H9 (cell line): ENCODE measurements at regions not wholly inside any gene's neighbourhood (a gene's known extent, or its start where the extent isn't known, plus 50 kb on each side); places are given as distances from the start of the nearest gene placed in this dataset.

Experiments used
- DNase-seq: peaks from one replicate; pipeline ENCODE4 v3.0.0-alpha.2; 2017
- H2AFZ ChIP-seq: one replicate; pipeline ENCODE4 v1.6.1; 2013; ENCODE audit warnings: mild to moderate bottlenecking, low read length, control low read depth, moderate library complexity
- H2AK5ac ChIP-seq: 2 replicates; pipeline ENCODE4 v1.6.1; 2013; ENCODE audit warnings: low read length, control low read depth, mixed read lengths; ENCODE audit not compliant: insufficient read length
- H2BK120ac ChIP-seq: one replicate; pipeline ENCODE4 v1.6.1; 2013; ENCODE audit warnings: low read depth, mild to moderate bottlenecking, low read length, control low read depth, inconsistent platforms; ENCODE audit not compliant: poor library complexity, severe bottlenecking
- H2BK12ac ChIP-seq: 2 replicates; pipeline ENCODE4 v1.6.1; 2013; ENCODE audit warnings: low read length, control low read depth, mixed read lengths, low read depth; ENCODE audit not compliant: insufficient read length
- H2BK15ac ChIP-seq: 2 replicates; pipeline ENCODE4 v1.6.1; 2013; ENCODE audit warnings: low read depth, low read length, control low read depth
- H2BK20ac ChIP-seq: one replicate; pipeline ENCODE4 v1.6.1; 2013; ENCODE audit warnings: low read depth, mild to moderate bottlenecking, low read length, control low read depth, inconsistent platforms; ENCODE audit not compliant: poor library complexity, severe bottlenecking
- H2BK5ac ChIP-seq: 2 replicates; pipeline ENCODE4 v1.6.1; 2013; ENCODE audit warnings: low read length, control low read depth, mixed read lengths; ENCODE audit not compliant: insufficient read length
- H3K14ac ChIP-seq: 2 replicates; pipeline ENCODE4 v1.6.1; 2013; ENCODE audit warnings: low read length, control low read depth; ENCODE audit not compliant: insufficient read depth
- H3K18ac ChIP-seq: 2 replicates; pipeline ENCODE4 v1.6.1; 2013; ENCODE audit warnings: low read depth, mild to moderate bottlenecking, mixed read lengths, low read length, control low read depth; ENCODE audit not compliant: insufficient read length
- H3K23ac ChIP-seq: 2 replicates; pipeline ENCODE4 v1.6.1; 2013; ENCODE audit warnings: low read length, control low read depth, mixed read lengths, low read depth; ENCODE audit not compliant: insufficient read length
- H3K23me2 ChIP-seq: 2 replicates; pipeline ENCODE4 v1.6.1; 2013; ENCODE audit warnings: low read depth, mild to moderate bottlenecking, mixed read lengths, low read length, control low read depth; ENCODE audit not compliant: insufficient read length, poor library complexity, severe bottlenecking
- H3K27ac ChIP-seq: 2 replicates; pipeline ENCODE4 v1.5.1; 2013; ENCODE audit warnings: low read length, control low read depth, mixed read lengths, low read depth; ENCODE audit not compliant: insufficient read length
- H3K27me3 ChIP-seq: 2 replicates; pipeline ENCODE4 v1.6.1; 2013; ENCODE audit warnings: low read length, control low read depth, inconsistent platforms; ENCODE audit not compliant: insufficient read depth
- H3K4ac ChIP-seq: 2 replicates; pipeline ENCODE4 v1.6.1; 2013; ENCODE audit warnings: low read depth, mild to moderate bottlenecking, control low read depth, inconsistent platforms, low read length, moderate library complexity
- H3K4me1 ChIP-seq: 2 replicates; pipeline ENCODE4 v1.6.1; 2013; ENCODE audit warnings: low read length, control low read depth, inconsistent platforms; ENCODE audit not compliant: insufficient read depth
- H3K4me2 ChIP-seq: 2 replicates; pipeline ENCODE4 v1.6.1; 2013; ENCODE audit warnings: low read length, control low read depth, mixed read lengths; ENCODE audit not compliant: insufficient read length, insufficient read depth
- H3K56ac ChIP-seq: 2 replicates; pipeline ENCODE4 v1.6.1; 2013; ENCODE audit warnings: low read depth, mild to moderate bottlenecking, mixed read lengths, low read length, control low read depth; ENCODE audit not compliant: insufficient read length
- H3K79me1 ChIP-seq: 2 replicates; pipeline ENCODE4 v1.6.1; 2013; ENCODE audit warnings: low read depth, mild to moderate bottlenecking, moderate library complexity, low read length, control low read depth, inconsistent platforms; ENCODE audit not compliant: insufficient read depth, poor library complexity, severe bottlenecking
- H3K79me2 ChIP-seq: 2 replicates; pipeline ENCODE4 v1.6.1; 2013; ENCODE audit warnings: low read length, control low read depth, inconsistent platforms; ENCODE audit not compliant: insufficient read depth
- H3K9ac ChIP-seq: 2 replicates; pipeline ENCODE4 v1.6.1; 2013; ENCODE audit warnings: low read length, control low read depth, mixed read lengths; ENCODE audit not compliant: insufficient read length; ENCODE audit errors: extremely low read depth
- H3K9me3 ChIP-seq: one replicate; pipeline ENCODE4 v1.6.1; 2013; ENCODE audit warnings: low read depth, low read length, inconsistent platforms; ENCODE audit not compliant: control insufficient read depth
- H3T11ph ChIP-seq: one replicate; pipeline ENCODE4 v1.6.1; 2013; ENCODE audit warnings: mild to moderate bottlenecking, low read length, control low read depth, inconsistent platforms
- H4K20me1 ChIP-seq: one replicate; pipeline ENCODE4 v1.6.1; 2013; ENCODE audit not compliant: control insufficient read depth, insufficient read length, insufficient read depth
- H4K5ac ChIP-seq: 2 replicates; pipeline ENCODE4 v1.6.1; 2013; ENCODE audit warnings: low read depth, mild to moderate bottlenecking, mixed read lengths, low read length, control low read depth; ENCODE audit not compliant: insufficient read length
- H4K8ac ChIP-seq: replicated peaks from 2 replicates; pipeline ENCODE4 v1.6.1; 2013; ENCODE audit warnings: low read length, control low read depth, mixed read lengths, low read depth; ENCODE audit not compliant: insufficient read length
- H4K91ac ChIP-seq: 2 replicates; pipeline ENCODE4 v1.6.1; 2013; ENCODE audit warnings: low read depth, mild to moderate bottlenecking, moderate library complexity, mixed read lengths, low read length, control low read depth; ENCODE audit not compliant: insufficient read length
- H3K27ac Mint-ChIP-seq, 3 experiments: 2 replicates in 2 of 3; 3 replicates in 1 of 3; pipeline ENCODE4 v1.8.0; 2020 to 2021; ENCODE audit warnings: mixed read lengths in 3 of 3, mild to moderate bottlenecking in 1 of 3, moderate library complexity in 1 of 3
- H3K27me3 Mint-ChIP-seq: 2 replicates; pipeline ENCODE4 v1.8.0; 2021; ENCODE audit warnings: low read depth, mild to moderate bottlenecking, moderate library complexity, mixed read lengths
- H3K36me3 Mint-ChIP-seq, 3 experiments: 2 replicates in 2 of 3; 3 replicates in 1 of 3; pipeline ENCODE4 v1.8.0; 2020 to 2021; ENCODE audit warnings: low read depth in 3 of 3, mixed read lengths in 3 of 3; ENCODE audit not compliant: insufficient read depth in 1 of 3
- H3K4me1 Mint-ChIP-seq, 2 experiments: 2 replicates each; pipeline ENCODE4 v1.8.0; 2020; ENCODE audit warnings: mixed read lengths in 2 of 2
- H3K4me3 Mint-ChIP-seq, 2 experiments: 2 replicates in 1 of 2; 3 replicates in 1 of 2; pipeline ENCODE4 v1.8.0; 2020 to 2021; ENCODE audit warnings: mild to moderate bottlenecking in 2 of 2, mixed read lengths in 2 of 2, moderate library complexity in 1 of 2
- H3K9me3 Mint-ChIP-seq, 2 experiments: 2 replicates in 1 of 2; 3 replicates in 1 of 2; pipeline ENCODE4 v1.8.0; 2020; ENCODE audit warnings: mild to moderate bottlenecking in 2 of 2, mixed read lengths in 2 of 2, moderate library complexity in 1 of 2
- CTCF ChIP-seq: fragments of 200-600 bp; sonication (generic); conservative IDR thresholded peaks from 3 replicates; pipeline ENCODE4 v1.8.0; 2021; ENCODE audit warnings: antibody characterized with exemption, mild to moderate bottlenecking
- WGBS: extraction: QIAGEN DNeasy Blood & Tissue Kit; methylation state at CpG from one replicate; pipeline ENCODE4 v1.1.7; 2013; ENCODE audit warnings: missing lambda C conversion rate, low lambda C conversion rate, mixed read lengths; ENCODE audit not compliant: insufficient read length; ENCODE audit errors: extremely low coverage; 5-methylcytosine and 5-hydroxymethylcytosine counted together

- H3K9me3 Mint-ChIP-seq: no peaks in the 10 kb centered on the region
- Histone ChIP-seq H4K20me1 (no peaks in the 10 kb centered on the region), H4K91ac (no peak overlapping the region), H3K4ac (no peak overlapping the region), H2BK5ac (no peak overlapping the region), H3K4me2 (no peak overlapping the region), H3K4me1 (no peaks in the 10 kb centered on the region), H3K27ac (no peak overlapping the region), H4K5ac (no peak overlapping the region), H2BK20ac (no peak overlapping the region), H2BK12ac (no peak overlapping the region), H2BK120ac (no peak overlapping the region), H4K8ac (no peak overlapping the region), H3K9ac (no peak overlapping the region), H3K23me2 (no peaks in the 10 kb centered on the region), H3K27me3 (no peaks in the 10 kb centered on the region), H2AFZ (no peak overlapping the region), H3K56ac (no peak overlapping the region), H3K9me3 (no peaks in the 10 kb centered on the region), H2AK5ac (no peak overlapping the region), H2BK15ac (no peak overlapping the region), H3T11ph (no peak overlapping the region), H3K18ac (no peak overlapping the region), H3K23ac (no peak overlapping the region), H3K79me2 (no peaks in the 10 kb centered on the region), H3K14ac (no peak overlapping the region), H3K79me1 (no peaks in the 10 kb centered on the region)
- WGBS: no CpG with 5 or more reads among the region's 1 CpG
- no peaks in the 10 kb centered on the region for H3K36me3 Mint-ChIP-seq
- no peak for DNase-seq
- no peak overlapping the region for H3K27ac Mint-ChIP-seq
- no peaks in the 10 kb centered on the region for H3K27me3 Mint-ChIP-seq
- no peak for TF ChIP-seq CTCF
- H3K4me1 Mint-ChIP-seq: peaks cover under 1% of the 10 kb centered on the region in 2 experiments
- no peak overlapping the region for H3K4me3 Mint-ChIP-seq
Measured at GRCh38 chr14:85401384-85401783, 128.6 kb upstream of the FLRT2 start.
